ENCODE measurements at regions not wholly inside any gene's neighbourhood (a gene's known extent, or its start where the extent isn't known, plus 50 kb on each side); places are given as distances from the start of the nearest gene placed in this dataset.

DNA sequence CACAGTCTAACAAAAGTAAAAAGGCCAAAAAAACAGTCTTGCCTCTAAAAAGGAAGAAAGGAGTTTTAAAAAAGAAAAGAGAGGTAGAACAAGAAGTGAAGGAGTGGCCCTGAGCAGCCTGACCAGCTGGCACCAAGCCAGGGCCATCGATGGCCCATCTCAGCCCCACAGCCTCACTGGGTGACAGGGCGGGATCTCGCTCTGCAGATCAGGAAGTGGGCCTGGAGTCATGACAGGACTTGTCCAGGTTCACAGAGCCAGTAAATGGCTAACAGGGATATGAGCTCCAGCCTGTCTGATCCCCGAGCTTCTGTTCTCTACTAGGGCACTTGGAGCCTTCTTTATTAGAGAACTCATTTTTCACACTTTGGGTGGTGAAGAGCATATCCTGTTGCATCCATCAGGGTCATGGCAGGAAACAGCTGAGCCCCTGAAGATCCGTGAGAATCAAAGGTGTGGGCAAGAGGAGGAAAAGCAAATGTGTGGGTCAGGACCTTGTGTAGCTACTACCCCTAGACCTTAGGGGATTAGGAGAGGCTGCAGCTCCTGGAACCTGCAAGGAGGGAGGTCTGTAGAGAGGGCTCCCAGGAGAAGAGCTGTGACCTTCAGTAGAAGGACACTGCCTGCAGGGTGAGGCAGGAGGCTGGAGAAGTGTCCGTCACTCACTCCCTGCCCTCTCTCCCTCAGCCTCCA is 299.0 kb upstream of the MSX2 start:
- no peak for TF ChIP-seq EZH2 (IDR thresholded peaks at IDR 0.05)
- no peak for TF ChIP-seq POLR2AphosphoS5 (IDR thresholded peaks at IDR 0.05; ENCODE audit: borderline replicate concordance, low read depth, low read length)
